Keratinocyte (primary cell): ENCODE measurements at regions not wholly inside any gene's neighbourhood (a gene's known extent, or its start where the extent isn't known, plus 50 kb on each side); places are given as distances from the start of the nearest gene placed in this dataset.

Experiments
- DNase-seq: peaks from one replicate; pipeline ENCODE4 v3.0.0-alpha.2; 2011; ENCODE audit warnings: low read depth, missing footprints, low spot score
- FAIRE-seq: peaks from 2 replicates; lab custom pipeline; 2011; peaks lifted over from hg19 to GRCh38; lab: Jason Lieb, UNC
- H2AFZ ChIP-seq: 2 replicates; pipeline ENCODE4 v1.6.0; 2012; ENCODE audit warnings: low read length, control low read depth, inconsistent platforms; ENCODE audit not compliant: control insufficient read depth
- H3K27ac ChIP-seq: 2 replicates; pipeline ENCODE4 v1.5.1; 2011; ENCODE audit warnings: low read length; ENCODE audit not compliant: control insufficient read depth, insufficient read depth
- H3K27me3 ChIP-seq: 3 replicates; pipeline ENCODE4 v1.6.0; 2011; ENCODE audit warnings: low read length; ENCODE audit not compliant: control insufficient read depth, insufficient read depth; ENCODE audit errors: extremely low read depth
- H3K36me3 ChIP-seq, 2 experiments: 2 replicates in 1 of 2; 3 replicates in 1 of 2; pipeline ENCODE4 v1.5.1; 2011; ENCODE audit warnings: low read length in 2 of 2, mild to moderate bottlenecking in 1 of 2; ENCODE audit not compliant: control insufficient read depth in 2 of 2, insufficient read depth in 2 of 2; ENCODE audit errors: extremely low read depth in 1 of 2
- H3K4me1 ChIP-seq: 3 replicates; pipeline ENCODE4 v1.5.1; 2011; ENCODE audit warnings: low read length; ENCODE audit not compliant: control insufficient read depth, insufficient read depth; ENCODE audit errors: extremely low read depth
- H3K4me2 ChIP-seq: 3 replicates; pipeline ENCODE4 v1.6.0; 2011; ENCODE audit warnings: low read depth, low read length; ENCODE audit not compliant: control insufficient read depth, insufficient read depth; ENCODE audit errors: extremely low read depth
- H3K4me3 ChIP-seq, 3 experiments: fragments of 200-600 bp in 1 of 3; sonication (generic) in 1 of 3; 2 replicates in 2 of 3; 3 replicates in 1 of 3; pipeline ENCODE4 v1.5.1; 2011 to 2016; ENCODE audit warnings: low read length in 3 of 3, mild to moderate bottlenecking in 3 of 3, control low read depth in 2 of 3, inconsistent platforms in 1 of 3, low read depth in 1 of 3, mixed read lengths in 1 of 3, mixed run types in 1 of 3, moderate library complexity in 1 of 3; ENCODE audit not compliant: control insufficient read depth in 2 of 3, insufficient read depth in 2 of 3; ENCODE audit errors: extremely low read depth in 1 of 3
- H3K79me2 ChIP-seq: 2 replicates; pipeline ENCODE4 v1.6.0; 2012; ENCODE audit warnings: low read length; ENCODE audit not compliant: control insufficient read depth, insufficient read depth
- H3K9ac ChIP-seq: 3 replicates; pipeline ENCODE4 v1.6.0; 2011; ENCODE audit warnings: low read length; ENCODE audit not compliant: control insufficient read depth, insufficient read depth; ENCODE audit errors: extremely low read depth
- H3K9me1 ChIP-seq: 3 replicates; pipeline ENCODE4 v1.6.0; 2011; ENCODE audit warnings: low read length; ENCODE audit not compliant: control insufficient read depth, insufficient read depth; ENCODE audit errors: extremely low read depth
- H3K9me3 ChIP-seq: 2 replicates; pipeline ENCODE4 v1.5.1; 2012; ENCODE audit warnings: low read depth, low read length; ENCODE audit not compliant: control insufficient read depth
- H4K20me1 ChIP-seq: 3 replicates; pipeline ENCODE4 v1.6.0; 2011; ENCODE audit warnings: low read length; ENCODE audit not compliant: control insufficient read depth, insufficient read depth; ENCODE audit errors: extremely low read depth
- EZH2 ChIP-seq: IDR thresholded peaks from one replicate; pipeline ENCODE4 v1.6.1; 2012; ENCODE audit warnings: inconsistent platforms, mild to moderate bottlenecking, low read length, moderate library complexity
- dilution Hi-C: fragments of 300-500 bp; cut with MboI; formaldehyde crosslinking; loops from one replicate; pipeline ENCODE4 v1.7.0; 2020; ENCODE audit warnings: low sequenced_read_pairs; ENCODE audit not compliant: extremely low pct_ligation_motif_present
- TF ChIP-seq, protein P1 (sequence below), 3 experiments: IDR thresholded peaks in 1 of 3; conservative IDR thresholded peaks in 1 of 3; optimal IDR thresholded peaks in 1 of 3; 2 replicates in 2 of 3; 3 replicates in 1 of 3; pipeline versions ENCODE3 to v1.5.1; 2011; ENCODE audit warnings: low read length in 3 of 3, mild to moderate bottlenecking in 3 of 3, moderate library complexity in 2 of 3, control low read depth in 1 of 3, inconsistent platforms in 1 of 3; ENCODE audit not compliant: insufficient read depth in 2 of 3; ENCODE audit errors: extremely low read depth in 1 of 3

DNA sequence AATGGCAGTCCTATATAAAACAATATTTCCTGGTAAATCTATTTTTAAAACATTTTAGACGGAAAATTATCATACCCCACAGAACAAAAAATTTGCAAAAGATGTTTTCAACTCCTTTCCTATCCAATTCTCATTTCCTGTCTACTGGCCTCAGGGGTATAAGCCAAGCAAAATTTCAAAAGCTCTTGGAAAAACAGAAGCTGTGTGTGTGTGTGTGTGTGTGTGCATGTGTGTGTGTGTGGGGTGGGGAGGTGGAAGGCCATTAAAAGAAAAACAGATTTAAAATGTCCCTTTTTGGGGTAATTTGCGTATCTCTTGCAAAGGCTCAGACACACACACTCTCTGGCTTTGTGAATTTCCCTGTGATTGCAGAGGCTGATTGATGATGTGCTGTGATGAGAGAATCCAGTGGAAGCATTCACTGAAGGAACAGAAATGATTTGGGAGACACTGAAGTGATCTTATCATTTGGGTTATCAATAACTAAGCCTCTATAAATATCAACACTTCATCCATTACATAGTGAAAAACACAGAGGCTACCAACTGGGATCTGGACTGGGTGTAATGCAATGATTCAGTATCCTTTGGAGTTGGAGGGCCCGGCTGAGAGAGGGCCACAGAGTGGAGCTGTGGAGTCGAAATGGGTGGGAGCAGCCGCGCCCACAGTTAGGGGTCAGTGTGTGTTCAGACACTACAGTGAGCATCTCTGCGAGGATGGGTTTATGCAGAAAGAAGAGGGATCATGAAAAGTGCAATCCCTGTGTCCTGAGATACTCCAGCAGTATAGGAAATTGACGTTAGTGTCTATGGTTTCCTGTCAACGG, 106.8 kb upstream of the PREP start:
- Histone ChIP-seq H3K4me3 (no peak overlapping the region), H3K9ac (no peak overlapping the region), H3K27me3 (no peaks in the 10 kb centered on the region), H3K9me1 (no peaks in the 10 kb centered on the region), H3K4me1 (no peaks in the 10 kb centered on the region), H3K4me2 (no peak overlapping the region), H3K9me3 (no peaks in the 10 kb centered on the region), H3K27ac (no peak overlapping the region), H3K79me2 (no peaks in the 10 kb centered on the region), H3K36me3 (no peaks in the 10 kb centered on the region), H2AFZ (no peak overlapping the region), H4K20me1 (no peaks in the 10 kb centered on the region)
- FAIRE-seq (no peak), DNase-seq (no peak)
- TF ChIP-seq, protein P1, sequence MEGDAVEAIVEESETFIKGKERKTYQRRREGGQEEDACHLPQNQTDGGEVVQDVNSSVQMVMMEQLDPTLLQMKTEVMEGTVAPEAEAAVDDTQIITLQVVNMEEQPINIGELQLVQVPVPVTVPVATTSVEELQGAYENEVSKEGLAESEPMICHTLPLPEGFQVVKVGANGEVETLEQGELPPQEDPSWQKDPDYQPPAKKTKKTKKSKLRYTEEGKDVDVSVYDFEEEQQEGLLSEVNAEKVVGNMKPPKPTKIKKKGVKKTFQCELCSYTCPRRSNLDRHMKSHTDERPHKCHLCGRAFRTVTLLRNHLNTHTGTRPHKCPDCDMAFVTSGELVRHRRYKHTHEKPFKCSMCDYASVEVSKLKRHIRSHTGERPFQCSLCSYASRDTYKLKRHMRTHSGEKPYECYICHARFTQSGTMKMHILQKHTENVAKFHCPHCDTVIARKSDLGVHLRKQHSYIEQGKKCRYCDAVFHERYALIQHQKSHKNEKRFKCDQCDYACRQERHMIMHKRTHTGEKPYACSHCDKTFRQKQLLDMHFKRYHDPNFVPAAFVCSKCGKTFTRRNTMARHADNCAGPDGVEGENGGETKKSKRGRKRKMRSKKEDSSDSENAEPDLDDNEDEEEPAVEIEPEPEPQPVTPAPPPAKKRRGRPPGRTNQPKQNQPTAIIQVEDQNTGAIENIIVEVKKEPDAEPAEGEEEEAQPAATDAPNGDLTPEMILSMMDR (optimal IDR thresholded peaks at IDR 0.05 in 1 of 3, IDR thresholded peaks at IDR 0.05 in 1 of 3, conservative IDR thresholded peaks at IDR 0.05 in 1 of 3; ENCODE audit: extremely low read depth in 1 of 3, insufficient read depth in 2 of 3, low read length in 3 of 3) = peak in 1 of 3 experiments; percentile 9
- TF ChIP-seq EZH2 = no peak
- dilution Hi-C loops = no loop called here

DNA sequence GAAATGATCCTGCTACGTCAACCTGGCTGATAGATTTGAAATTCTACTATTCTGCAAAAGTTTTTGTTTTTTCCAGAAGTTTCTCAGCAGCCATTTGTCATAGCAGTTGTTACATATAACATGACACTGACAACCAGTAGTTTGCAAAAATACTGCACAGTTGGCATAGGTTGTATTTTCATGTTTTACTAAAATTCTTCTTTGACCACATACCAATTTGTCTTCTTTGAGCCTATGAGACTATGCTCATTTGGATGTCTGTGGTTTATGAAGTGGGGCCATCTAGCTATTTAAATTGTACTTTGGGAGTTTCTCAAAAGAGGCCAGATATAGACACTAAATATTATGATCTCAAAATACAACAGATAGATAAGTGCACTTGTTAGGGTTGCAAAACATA, 104.9 kb upstream of the PREP start:
- Histone ChIP-seq H3K4me1 (no peaks in the 10 kb centered on the region), H2AFZ (no peak overlapping the region), H3K9me3 (no peaks in the 10 kb centered on the region), H3K4me3 (no peak overlapping the region), H3K79me2 (no peaks in the 10 kb centered on the region), H3K27ac (no peak overlapping the region), H3K9ac (no peak overlapping the region), H3K36me3 (no peaks in the 10 kb centered on the region), H3K4me2 (no peak overlapping the region), H3K9me1 (no peaks in the 10 kb centered on the region), H4K20me1 (no peaks in the 10 kb centered on the region), H3K27me3 (no peaks in the 10 kb centered on the region)
- DNase-seq (no peak), FAIRE-seq (no peak)
- TF ChIP-seq EZH2 = no peak
- TF ChIP-seq, protein P1 (optimal IDR thresholded peaks at IDR 0.05 in 1 of 3, IDR thresholded peaks at IDR 0.05 in 1 of 3, conservative IDR thresholded peaks at IDR 0.05 in 1 of 3; ENCODE audit: extremely low read depth in 1 of 3, insufficient read depth in 2 of 3, low read length in 3 of 3) = no peak
- dilution Hi-C loops = no loop called here
